GM23338 (cell line): ENCODE measurements at regions not wholly inside any gene's neighbourhood (a gene's known extent, or its start where the extent isn't known, plus 50 kb on each side); places are given as distances from the start of the nearest gene placed in this dataset.

Experiments
- ATAC-seq: fragments of 200-7000 bp; cut with Tn5 transposase; 3 replicates; pipeline ENCODE4 v1.9.1; 2020
- DNase-seq: peaks from one replicate; pipeline ENCODE4 v3.0.0-alpha.2; 2015; ENCODE audit warnings: low spot score
- H2AFZ ChIP-seq: fragments of 200-600 bp; sonication (generic); 2 replicates; pipeline ENCODE4 v1.8.0; 2016; ENCODE audit warnings: antibody characterized with exemption, mild to moderate bottlenecking, moderate library complexity
- H3F3A ChIP-seq: fragments of 200-600 bp; sonication (generic); replicated peaks from 2 replicates; pipeline ENCODE4 v1.8.0; 2017; ENCODE audit warnings: antibody characterized with exemption, mixed run types, low read depth
- H3K27ac ChIP-seq: fragments of 200-600 bp; sonication (generic); 2 replicates; pipeline ENCODE4 v1.6.1; 2016; ENCODE audit warnings: low read depth
- H3K27me3 ChIP-seq: fragments of 200-600 bp; sonication (generic); 2 replicates; pipeline ENCODE4 v1.8.0; 2016; ENCODE audit warnings: mild to moderate bottlenecking, mixed run types, moderate library complexity; ENCODE audit not compliant: insufficient read depth
- H3K36me3 ChIP-seq: fragments of 200-600 bp; sonication (generic); 2 replicates; pipeline ENCODE4 v1.8.0; 2016; ENCODE audit warnings: mild to moderate bottlenecking; ENCODE audit not compliant: insufficient read depth
- H3K4me1 ChIP-seq: fragments of 200-600 bp; sonication (generic); 2 replicates; pipeline ENCODE4 v1.8.0; 2016; ENCODE audit warnings: mild to moderate bottlenecking, moderate library complexity; ENCODE audit not compliant: insufficient read depth
- H3K4me2 ChIP-seq: fragments of 200-600 bp; sonication (generic); 2 replicates; pipeline ENCODE4 v1.7.1; 2017; ENCODE audit warnings: mixed run types
- H3K4me3 ChIP-seq: fragments of 200-600 bp; sonication (generic); 2 replicates; pipeline ENCODE4 v1.6.1; 2016; ENCODE audit warnings: mixed run types
- H3K79me2 ChIP-seq: fragments of 200-600 bp; sonication (generic); replicated peaks from 2 replicates; pipeline ENCODE4 v1.8.0; 2017; ENCODE audit warnings: mild to moderate bottlenecking; ENCODE audit not compliant: insufficient read depth
- H3K9me2 ChIP-seq: fragments of 200-600 bp; sonication (generic); 2 replicates; pipeline ENCODE4 v1.8.0; 2017; ENCODE audit not compliant: insufficient read depth
- H4K20me1 ChIP-seq: fragments of 200-600 bp; sonication (generic); replicated peaks from 2 replicates; pipeline ENCODE4 v1.8.0; 2017; ENCODE audit warnings: mild to moderate bottlenecking; ENCODE audit not compliant: insufficient read depth
- H3K27ac Mint-ChIP-seq: 2 replicates; pipeline ENCODE4 v1.8.0; 2020; ENCODE audit warnings: inconsistent platforms, mild to moderate bottlenecking, moderate library complexity, mixed read lengths
- H3K27me3 Mint-ChIP-seq: 3 replicates; pipeline ENCODE4 v1.8.0; 2022; ENCODE audit warnings: low read depth, mild to moderate bottlenecking, moderate library complexity, mixed read lengths, inconsistent platforms; ENCODE audit not compliant: insufficient read depth, poor library complexity
- H3K36me3 Mint-ChIP-seq: 3 replicates; pipeline ENCODE4 v1.8.0; 2021; ENCODE audit warnings: low read depth, mild to moderate bottlenecking, inconsistent platforms, moderate library complexity, mixed read lengths
- H3K4me1 Mint-ChIP-seq: 3 replicates; pipeline ENCODE4 v1.8.0; 2020; ENCODE audit warnings: mild to moderate bottlenecking, inconsistent platforms, mixed read lengths
- H3K4me3 Mint-ChIP-seq: 3 replicates; pipeline ENCODE4 v1.8.0; 2021; ENCODE audit warnings: moderate library complexity, mild to moderate bottlenecking, inconsistent platforms, mixed read lengths
- H3K9me3 Mint-ChIP-seq: 3 replicates; pipeline ENCODE4 v1.8.0; 2020; ENCODE audit warnings: moderate library complexity, mild to moderate bottlenecking, inconsistent platforms, mixed read lengths
- CREB1 ChIP-seq: fragments of 250-450 bp; sonication (Bioruptor Pico); IDR thresholded peaks from 2 replicates; pipeline ENCODE4 v1.5.0; 2020; ENCODE audit warnings: low read depth, mild to moderate bottlenecking, moderate library complexity
- EZH2 ChIP-seq: fragments of 200-600 bp; sonication (generic); IDR thresholded peaks from one replicate; pipeline ENCODE4 v1.8.0; 2017; ENCODE audit warnings: antibody characterized with exemption, mild to moderate bottlenecking, low read depth; ENCODE audit not compliant: unreplicated experiment
- EZH2phosphoT487 ChIP-seq: fragments of 200-600 bp; sonication (generic); IDR thresholded peaks from one replicate; pipeline ENCODE4 v1.8.1; 2018; ENCODE audit warnings: antibody characterized with exemption; ENCODE audit not compliant: unreplicated experiment
- NANOG ChIP-seq: IDR thresholded peaks from 2 replicates; pipeline ENCODE4 v1.6.1; 2016; ENCODE audit warnings: antibody characterized with exemption, borderline replicate concordance
- POLR2AphosphoS5 ChIP-seq: IDR thresholded peaks from 2 replicates; pipeline ENCODE4 v1.6.1; 2016; ENCODE audit warnings: antibody characterized with exemption, low read depth
- STAT1 ChIP-seq: IDR thresholded peaks from one replicate; pipeline ENCODE4 v1.6.1; 2016; ENCODE audit warnings: antibody characterized with exemption; ENCODE audit not compliant: unreplicated experiment
- ZNF114 ChIP-seq: fragments of 250-450 bp; sonication (Bioruptor Pico); IDR thresholded peaks from 2 replicates; pipeline ENCODE4 v1.5.0; 2020; ENCODE audit warnings: mild to moderate bottlenecking, moderate library complexity
- ZNF331 ChIP-seq: fragments of 250-450 bp; sonication (Bioruptor Pico); IDR thresholded peaks from 2 replicates; pipeline ENCODE4 v1.5.0; 2020; ENCODE audit warnings: low read depth, mild to moderate bottlenecking, moderate library complexity
- TF ChIP-seq, protein P1 (sequence below): fragments of 250-450 bp; sonication (Bioruptor Pico); IDR thresholded peaks from 2 replicates; pipeline ENCODE4 v1.5.0; 2020; ENCODE audit warnings: mild to moderate bottlenecking, moderate library complexity
- TF ChIP-seq, protein P2 (sequence below): IDR thresholded peaks from one replicate; pipeline ENCODE4 v1.6.1; 2018; ENCODE audit warnings: antibody characterized with exemption; ENCODE audit not compliant: unreplicated experiment

DNA sequence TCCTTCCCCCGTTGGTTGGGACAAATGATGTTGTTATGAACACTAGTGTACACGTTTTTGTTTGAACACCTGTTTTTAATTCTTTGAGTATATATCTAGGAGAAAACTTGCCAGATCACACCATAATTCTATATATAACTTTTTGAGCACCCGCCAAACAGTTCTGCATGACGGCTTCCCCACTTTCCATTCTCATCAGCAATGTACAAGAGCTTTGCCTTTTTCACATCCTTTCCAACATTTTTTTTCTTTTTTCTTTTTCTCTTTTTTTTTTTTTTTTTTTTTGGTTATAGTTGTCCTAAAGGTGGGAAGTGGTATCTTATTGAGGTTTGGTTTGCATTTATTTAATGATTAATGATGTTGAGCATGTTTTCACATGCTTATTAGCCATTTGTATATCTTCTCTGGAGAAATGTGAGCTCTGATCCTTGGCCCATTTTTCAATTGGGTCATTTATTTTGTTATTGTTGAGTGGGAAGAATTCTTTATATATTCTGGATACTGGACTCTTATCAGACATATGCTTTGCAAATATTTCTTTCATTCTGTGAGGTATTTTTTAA lies 86.9 kb upstream of the ZC3H15 start (continued):
- TF ChIP-seq, protein P1, sequence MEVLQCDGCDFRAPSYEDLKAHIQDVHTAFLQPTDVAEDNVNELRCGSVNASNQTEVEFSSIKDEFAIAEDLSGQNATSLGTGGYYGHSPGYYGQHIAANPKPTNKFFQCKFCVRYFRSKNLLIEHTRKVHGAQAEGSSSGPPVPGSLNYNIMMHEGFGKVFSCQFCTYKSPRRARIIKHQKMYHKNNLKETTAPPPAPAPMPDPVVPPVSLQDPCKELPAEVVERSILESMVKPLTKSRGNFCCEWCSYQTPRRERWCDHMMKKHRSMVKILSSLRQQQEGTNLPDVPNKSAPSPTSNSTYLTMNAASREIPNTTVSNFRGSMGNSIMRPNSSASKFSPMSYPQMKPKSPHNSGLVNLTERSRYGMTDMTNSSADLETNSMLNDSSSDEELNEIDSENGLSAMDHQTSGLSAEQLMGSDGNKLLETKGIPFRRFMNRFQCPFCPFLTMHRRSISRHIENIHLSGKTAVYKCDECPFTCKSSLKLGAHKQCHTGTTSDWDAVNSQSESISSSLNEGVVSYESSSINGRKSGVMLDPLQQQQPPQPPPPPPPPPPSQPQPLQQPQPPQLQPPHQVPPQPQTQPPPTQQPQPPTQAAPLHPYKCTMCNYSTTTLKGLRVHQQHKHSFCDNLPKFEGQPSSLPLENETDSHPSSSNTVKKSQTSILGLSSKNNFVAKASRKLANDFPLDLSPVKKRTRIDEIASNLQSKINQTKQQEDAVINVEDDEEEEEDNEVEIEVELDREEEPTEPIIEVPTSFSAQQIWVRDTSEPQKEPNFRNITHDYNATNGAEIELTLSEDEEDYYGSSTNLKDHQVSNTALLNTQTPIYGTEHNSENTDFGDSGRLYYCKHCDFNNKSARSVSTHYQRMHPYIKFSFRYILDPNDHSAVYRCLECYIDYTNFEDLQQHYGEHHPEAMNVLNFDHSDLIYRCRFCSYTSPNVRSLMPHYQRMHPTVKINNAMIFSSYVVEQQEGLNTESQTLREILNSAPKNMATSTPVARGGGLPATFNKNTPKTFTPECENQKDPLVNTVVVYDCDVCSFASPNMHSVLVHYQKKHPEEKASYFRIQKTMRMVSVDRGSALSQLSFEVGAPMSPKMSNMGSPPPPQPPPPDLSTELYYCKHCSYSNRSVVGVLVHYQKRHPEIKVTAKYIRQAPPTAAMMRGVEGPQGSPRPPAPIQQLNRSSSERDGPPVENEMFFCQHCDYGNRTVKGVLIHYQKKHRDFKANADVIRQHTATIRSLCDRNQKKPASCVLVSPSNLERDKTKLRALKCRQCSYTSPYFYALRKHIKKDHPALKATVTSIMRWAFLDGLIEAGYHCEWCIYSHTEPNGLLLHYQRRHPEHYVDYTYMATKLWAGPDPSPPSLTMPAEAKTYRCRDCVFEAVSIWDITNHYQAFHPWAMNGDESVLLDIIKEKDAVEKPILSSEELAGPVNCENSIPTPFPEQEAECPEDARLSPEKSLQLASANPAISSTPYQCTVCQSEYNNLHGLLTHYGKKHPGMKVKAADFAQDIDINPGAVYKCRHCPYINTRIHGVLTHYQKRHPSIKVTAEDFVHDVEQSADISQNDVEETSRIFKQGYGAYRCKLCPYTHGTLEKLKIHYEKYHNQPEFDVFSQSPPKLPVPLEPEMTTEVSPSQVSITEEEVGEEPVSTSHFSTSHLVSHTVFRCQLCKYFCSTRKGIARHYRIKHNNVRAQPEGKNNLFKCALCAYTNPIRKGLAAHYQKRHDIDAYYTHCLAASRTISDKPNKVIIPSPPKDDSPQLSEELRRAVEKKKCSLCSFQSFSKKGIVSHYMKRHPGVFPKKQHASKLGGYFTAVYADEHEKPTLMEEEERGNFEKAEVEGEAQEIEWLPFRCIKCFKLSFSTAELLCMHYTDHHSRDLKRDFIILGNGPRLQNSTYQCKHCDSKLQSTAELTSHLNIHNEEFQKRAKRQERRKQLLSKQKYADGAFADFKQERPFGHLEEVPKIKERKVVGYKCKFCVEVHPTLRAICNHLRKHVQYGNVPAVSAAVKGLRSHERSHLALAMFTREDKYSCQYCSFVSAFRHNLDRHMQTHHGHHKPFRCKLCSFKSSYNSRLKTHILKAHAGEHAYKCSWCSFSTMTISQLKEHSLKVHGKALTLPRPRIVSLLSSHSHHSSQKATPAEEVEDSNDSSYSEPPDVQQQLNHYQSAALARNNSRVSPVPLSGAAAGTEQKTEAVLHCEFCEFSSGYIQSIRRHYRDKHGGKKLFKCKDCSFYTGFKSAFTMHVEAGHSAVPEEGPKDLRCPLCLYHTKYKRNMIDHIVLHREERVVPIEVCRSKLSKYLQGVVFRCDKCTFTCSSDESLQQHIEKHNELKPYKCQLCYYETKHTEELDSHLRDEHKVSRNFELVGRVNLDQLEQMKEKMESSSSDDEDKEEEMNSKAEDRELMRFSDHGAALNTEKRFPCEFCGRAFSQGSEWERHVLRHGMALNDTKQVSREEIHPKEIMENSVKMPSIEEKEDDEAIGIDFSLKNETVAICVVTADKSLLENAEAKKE (CRISPR knock-in tag): no peak
- TF ChIP-seq, protein P2, sequence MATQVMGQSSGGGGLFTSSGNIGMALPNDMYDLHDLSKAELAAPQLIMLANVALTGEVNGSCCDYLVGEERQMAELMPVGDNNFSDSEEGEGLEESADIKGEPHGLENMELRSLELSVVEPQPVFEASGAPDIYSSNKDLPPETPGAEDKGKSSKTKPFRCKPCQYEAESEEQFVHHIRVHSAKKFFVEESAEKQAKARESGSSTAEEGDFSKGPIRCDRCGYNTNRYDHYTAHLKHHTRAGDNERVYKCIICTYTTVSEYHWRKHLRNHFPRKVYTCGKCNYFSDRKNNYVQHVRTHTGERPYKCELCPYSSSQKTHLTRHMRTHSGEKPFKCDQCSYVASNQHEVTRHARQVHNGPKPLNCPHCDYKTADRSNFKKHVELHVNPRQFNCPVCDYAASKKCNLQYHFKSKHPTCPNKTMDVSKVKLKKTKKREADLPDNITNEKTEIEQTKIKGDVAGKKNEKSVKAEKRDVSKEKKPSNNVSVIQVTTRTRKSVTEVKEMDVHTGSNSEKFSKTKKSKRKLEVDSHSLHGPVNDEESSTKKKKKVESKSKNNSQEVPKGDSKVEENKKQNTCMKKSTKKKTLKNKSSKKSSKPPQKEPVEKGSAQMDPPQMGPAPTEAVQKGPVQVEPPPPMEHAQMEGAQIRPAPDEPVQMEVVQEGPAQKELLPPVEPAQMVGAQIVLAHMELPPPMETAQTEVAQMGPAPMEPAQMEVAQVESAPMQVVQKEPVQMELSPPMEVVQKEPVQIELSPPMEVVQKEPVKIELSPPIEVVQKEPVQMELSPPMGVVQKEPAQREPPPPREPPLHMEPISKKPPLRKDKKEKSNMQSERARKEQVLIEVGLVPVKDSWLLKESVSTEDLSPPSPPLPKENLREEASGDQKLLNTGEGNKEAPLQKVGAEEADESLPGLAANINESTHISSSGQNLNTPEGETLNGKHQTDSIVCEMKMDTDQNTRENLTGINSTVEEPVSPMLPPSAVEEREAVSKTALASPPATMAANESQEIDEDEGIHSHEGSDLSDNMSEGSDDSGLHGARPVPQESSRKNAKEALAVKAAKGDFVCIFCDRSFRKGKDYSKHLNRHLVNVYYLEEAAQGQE: no peak
- TF ChIP-seq NANOG: no peak
- no peak for TF ChIP-seq POLR2AphosphoS5
- no peak for TF ChIP-seq STAT1
- TF ChIP-seq ZNF114 (CRISPR knock-in tag): no peak

DNA sequence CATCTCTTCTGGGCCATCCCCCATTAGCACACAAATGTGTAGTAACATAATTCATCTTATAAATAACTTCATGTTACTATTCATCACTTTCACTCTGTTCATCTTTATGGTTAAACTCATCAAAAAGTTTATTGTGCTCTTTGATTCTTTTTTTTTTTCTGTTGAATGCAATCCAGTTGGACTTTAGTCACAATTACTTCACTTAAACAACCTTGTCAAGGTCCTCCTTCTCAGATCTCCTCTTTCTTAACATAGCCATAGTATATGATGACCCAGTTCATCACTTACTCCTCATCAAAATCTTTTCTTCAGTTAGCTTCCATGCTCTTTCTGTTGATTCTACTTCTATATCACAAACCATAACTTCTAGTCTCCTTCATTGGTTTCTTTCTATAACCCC lies 80.2 kb upstream of the ZC3H15 start:
- H3K27me3 Mint-ChIP-seq: no peaks in the 10 kb centered on the region
- H3K36me3 Mint-ChIP-seq: no peaks in the 10 kb centered on the region
- TF ChIP-seq CREB1 (CRISPR knock-in tag) (no peak), EZH2phosphoT487 (no peak), EZH2 (no peak), ZNF331 (CRISPR knock-in tag) (no peak)

More for the DNA sequence above, 80.2 kb upstream of the ZC3H15 start:
- H3K27ac Mint-ChIP-seq: no peak overlapping the region
- no peak overlapping the region for H3K4me3 ChIP-seq
- H3K9me2 ChIP-seq: no peaks in the 10 kb centered on the region; the same call in 1 of the 2 replicates
- no peak overlapping the region for H2AFZ ChIP-seq
- no peaks in the 10 kb centered on the region for H3K79me2 ChIP-seq
- H3K27me3 ChIP-seq: no peaks in the 10 kb centered on the region
- no peak overlapping the region for H3K27ac ChIP-seq
- H3K4me1 ChIP-seq: no peaks in the 10 kb centered on the region
- H3K4me3 Mint-ChIP-seq: no peak overlapping the region
- no peaks in the 10 kb centered on the region for H3K9me3 Mint-ChIP-seq
- H3F3A ChIP-seq: no peaks in the 10 kb centered on the region
- H4K20me1 ChIP-seq: no peaks in the 10 kb centered on the region
- H3K4me1 Mint-ChIP-seq: no peaks in the 10 kb centered on the region
- ATAC-seq: no peak
- H3K4me2 ChIP-seq: no peak overlapping the region
- DNase-seq: no peak
- H3K36me3 ChIP-seq: no peaks in the 10 kb centered on the region
